ENCODE measurements at regions not wholly inside any gene's neighbourhood (a gene's known extent, or its start where the extent isn't known, plus 50 kb on each side); places are given as distances from the start of the nearest gene placed in this dataset.
"Not testable (repeated sequence)": the region's sequence is repeated elsewhere in the genome, so short reads cannot be mapped to it uniquely, and the experiment has no call there.

DNA sequence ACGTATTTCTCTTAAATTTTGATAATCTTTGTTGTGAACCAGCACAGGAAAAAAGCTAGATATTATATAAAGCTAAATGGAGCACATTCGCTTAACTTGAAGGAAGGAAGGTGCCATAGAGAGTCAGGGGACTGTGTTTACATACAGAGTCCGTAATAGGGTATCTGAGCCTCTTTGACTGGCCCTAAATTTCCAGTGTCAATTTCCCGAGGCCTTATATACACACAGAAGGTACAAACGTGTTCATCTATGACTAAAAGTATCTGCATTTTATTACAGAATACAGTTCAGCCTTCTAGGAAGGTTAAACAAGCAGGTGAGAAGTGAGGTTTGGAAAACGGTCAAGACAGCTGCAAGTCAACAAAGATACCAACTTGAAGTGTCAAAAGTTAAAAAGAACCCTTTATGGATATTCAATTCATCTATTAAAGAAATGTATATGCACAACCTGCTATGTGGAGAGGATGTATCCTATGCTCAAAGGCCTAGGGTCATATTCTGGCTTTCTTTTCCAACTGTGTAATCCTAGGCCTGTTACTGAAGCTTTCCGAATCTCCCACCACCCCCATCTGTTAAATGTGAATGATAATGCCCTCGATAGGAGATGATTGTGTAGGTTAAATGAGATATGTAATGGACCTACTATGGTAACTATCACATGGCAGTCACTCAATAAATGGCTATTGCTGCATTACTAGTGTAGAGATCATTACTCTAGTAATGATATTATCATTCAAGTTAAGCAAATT, 263.7 kb upstream of the MAF start:
- no peak for DNase-seq (ENCODE audit: low read depth)

DNA sequence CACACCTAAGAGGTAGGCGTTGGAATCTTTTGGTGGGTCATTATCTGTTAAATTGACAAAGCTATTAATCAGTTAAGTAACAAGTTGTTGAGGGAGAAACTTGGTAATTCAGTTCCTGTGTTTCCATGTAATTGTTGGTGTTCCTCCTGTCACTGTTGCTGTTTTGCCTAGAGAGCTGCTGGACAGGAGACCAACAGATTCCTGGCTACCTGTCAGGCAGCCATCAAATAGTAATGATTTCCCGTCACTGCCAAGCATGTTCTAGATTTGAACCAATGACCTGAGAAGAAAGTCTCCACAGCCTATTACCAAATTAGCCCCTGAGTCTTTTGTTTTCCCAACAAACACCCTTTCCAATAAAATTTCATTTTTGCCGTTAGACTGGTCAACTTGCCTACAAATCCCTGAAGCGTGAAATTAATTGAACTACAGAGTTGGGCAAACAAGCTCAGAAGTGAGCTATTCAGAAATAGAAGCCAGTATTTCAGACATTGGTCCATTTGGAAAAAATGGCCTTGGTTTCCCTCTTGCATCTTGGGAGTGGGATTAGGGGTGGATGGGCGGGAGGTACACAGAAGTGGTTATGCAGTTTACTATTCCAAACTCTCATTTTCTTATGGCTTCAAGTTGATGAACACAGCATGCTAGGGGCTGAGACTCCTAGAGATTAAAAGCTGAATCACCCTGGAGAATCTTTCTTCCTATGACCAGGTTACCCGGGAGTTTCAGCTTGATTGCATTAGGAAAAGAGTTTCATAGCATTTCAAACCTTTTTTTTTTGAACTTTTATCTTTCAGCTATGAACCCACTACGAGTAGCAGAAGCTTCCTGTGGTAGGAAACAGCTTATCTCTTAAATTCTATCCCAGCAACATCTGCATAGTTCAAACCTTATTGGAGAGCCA, 262.8 kb upstream of the MAF start:
- DNase-seq (ENCODE audit: low read depth) = no peak

DNA sequence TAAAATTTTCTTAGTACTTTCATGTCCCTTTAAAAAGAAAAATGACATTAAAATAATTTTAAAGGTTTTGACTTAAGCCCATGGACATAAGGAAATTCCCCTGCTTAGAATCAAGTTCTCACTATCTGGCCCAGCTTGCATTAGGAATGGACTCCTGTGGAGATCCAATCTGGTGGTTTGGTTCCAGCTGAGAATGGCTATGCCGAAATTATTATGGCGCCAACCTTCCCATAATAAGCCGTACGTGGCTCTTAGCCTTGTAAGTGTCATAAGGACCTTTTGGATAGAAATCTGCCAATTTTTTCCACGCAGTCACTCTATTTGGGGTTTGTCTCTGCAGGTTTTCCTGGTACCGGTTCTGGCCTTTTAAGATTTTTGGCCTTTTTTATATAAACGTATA, 262.1 kb upstream of the MAF start:
- no peak for DNase-seq (ENCODE audit: low read depth)

DNA sequence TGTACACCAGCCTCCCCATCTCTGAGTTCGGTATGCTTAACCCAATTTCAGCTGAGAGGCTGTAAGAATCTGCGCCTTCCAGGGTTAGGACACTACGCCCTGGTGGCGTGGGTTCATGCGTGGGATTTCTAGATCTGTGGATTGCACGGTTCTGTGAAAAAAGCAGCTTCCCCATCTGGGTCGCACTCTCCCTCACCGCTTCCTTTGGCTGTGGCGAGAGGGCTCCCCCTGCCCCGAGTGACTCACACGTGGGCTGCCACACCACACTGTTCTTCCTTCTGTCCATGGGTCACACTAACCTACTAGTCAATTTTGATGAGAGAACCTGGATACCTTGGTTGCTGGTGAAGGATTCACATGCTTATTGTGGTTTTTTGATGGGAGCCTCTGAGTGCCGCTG, 256.0 kb upstream of the MAF start:
- DNase-seq (ENCODE audit: low read depth) = no peak

DNA sequence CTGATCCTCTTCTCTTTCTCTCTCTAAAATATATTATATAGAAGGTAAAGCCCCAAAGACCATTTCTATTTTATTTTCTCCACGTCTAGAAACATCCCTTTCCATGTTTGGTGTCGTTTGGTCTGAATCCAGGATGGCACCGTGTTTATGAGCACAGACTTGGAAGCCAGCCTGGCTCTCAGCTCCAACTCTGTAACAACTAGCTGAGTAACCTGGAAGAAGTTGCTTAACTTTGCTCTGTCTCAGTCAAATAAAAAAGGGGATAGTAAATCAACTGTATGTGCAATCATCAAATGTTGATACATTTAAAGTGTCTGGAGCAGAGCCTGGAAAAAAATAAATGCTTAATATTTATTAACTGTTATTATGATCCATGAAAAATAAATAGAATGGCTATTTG, 249.8 kb upstream of the MAF start:
- no peak for DNase-seq (ENCODE audit: low read depth)

DNA sequence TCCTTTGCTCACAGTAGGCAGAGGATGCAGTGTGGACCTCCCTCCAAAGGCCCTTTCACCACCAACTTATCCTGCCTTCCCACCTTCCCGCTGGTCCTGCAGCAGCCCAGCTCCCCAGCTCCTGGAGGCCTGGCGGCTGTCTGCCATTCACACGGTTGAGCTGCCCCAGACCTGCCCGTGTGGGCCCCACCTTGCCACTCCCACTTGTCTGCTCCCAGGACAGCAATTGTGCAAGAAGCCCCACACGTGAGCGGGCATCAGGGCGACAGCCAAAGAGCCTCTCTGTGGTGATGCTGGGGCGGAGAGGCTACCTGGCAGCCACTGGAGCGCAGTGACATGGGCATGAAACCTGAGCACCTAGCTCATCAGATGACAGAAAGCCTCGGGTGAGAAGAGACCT, 248.6 kb upstream of the MAF start:
- DNase-seq (ENCODE audit: low read depth) = no peak

DNA sequence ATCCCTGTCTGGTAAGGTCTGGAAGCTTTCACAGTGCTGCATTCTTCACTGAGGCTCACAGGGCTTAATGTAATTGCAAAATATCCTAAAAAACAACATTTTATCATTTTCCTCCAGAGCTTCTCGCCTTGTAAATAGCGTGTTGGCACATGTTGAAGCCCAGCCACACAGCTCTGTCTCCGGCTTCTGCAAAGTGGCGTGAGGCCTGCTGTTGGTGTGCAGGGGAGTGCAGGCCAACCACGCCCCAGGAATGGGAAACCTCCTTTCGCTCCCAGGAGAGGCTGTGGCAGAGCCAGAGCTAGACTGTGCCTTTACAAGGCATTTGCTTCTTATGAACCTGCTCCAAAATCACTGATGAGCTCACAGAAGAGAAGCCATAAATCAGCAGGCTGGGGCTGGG, 248.2 kb upstream of the MAF start:
- DNase-seq (ENCODE audit: low read depth) = no peak

DNA sequence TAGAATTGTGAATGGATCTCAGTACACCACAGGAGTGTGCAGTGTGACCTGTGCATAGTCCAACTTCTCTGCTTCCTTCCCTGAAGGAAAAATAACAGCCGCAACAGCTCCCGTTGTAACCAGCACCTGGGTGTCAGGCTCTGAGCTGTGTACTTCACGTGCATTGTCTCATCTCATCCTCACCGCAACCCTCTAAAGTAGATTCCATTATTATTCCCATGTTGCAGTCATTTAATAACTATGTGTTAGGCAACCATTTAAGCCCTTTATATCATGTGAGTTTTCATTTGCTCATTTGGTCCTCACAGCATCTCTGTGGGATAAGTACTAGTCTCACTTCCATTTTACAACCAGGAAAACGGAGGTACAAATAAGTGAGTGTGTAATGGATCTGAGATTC, 247.0 kb upstream of the MAF start:
- no peak for DNase-seq (ENCODE audit: low read depth)

DNA sequence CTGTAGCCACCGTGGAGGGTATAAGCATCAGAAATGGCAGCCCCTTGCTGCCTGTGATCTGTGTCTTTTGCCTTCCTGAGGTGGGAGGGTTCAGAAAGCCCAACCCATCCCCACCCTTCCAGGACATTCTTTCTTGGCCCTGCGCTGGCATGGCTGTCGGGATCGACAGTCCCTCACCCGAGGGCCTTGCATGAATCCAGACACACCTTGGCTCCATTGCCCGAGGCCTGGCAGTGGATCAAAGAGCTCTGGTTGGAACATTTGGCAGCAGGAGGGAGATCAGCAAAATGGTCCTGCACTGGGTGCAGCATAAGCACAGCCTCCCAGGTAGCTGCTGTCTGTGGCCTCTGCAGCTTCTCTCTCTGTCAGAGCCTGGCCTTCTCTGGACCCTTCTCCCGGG, 246.6 kb upstream of the MAF start:
- DNase-seq (ENCODE audit: low read depth) = no peak

DNA sequence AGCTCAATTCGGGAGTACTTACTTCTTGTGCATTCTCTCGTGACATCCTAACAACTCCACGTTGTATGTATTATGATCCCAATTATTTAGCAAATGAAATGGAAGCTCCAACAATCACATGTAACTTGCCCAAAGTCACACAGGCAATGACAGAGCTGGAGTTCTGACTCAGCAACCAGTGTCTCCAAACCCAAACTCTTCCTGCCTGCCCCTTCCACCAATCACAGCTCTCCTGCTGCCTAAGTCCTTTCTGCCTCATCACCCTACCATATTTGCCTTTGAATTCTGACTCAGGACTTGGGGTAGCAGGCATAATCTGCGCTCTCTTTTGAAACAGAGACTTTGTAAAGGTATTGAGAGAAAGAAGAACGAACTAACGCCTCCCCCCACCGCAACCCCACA, 245.2 kb upstream of the MAF start:
- no peak for DNase-seq (ENCODE audit: low read depth)

DNA sequence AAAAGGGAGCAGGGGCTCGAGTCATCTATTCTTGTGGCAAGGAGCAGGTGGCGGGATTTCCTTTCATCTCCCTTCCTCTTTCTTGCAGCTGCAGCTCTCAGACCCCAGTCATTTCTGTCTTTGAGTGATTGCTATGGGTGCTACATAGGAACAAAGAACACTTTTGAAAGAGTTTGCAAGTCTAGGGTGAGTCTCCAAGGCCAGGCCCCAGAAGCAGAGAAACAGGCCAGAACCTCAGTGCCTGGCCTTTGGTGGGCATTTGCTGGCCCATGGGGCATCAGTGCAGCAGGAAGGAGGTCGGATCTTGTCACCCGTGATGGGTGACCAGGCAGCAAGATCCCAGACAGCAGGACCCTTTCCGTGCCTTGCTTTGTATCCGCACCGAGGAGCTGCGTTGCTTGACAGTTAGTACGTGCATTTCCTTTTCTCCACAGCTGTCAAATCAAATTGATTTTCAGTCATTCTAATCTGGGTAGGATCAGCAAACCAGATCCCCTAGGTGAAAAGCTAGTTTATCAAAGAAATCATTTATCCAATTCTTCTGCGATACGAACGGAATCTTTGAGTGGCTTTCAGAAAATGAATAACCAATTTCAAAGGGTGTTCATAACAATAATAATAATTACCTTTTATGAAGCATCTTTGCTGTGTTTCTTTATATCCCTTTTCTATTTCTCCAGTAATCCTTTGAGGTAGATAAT, 244.6 kb upstream of the MAF start:
- DNase-seq (ENCODE audit: low read depth) = no peak

DNA sequence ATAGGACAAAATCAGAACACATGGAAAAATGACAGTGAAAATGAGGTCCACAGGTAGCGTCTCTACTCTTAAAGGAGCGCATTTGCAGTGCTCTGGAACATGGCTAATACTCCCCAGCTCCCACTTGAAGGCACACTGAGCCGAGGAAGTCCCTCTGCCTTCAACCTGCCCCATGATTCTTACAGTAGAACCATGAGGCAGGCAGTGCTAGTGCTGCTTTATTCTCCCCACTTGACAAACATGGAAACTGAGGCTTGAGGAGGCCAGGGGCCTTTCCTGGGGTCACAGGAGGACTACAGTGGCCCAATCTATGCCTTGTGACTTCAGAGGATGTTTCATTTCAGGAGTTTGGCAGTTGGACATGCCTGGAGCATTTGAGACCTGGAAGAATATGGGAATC, 244.1 kb upstream of the MAF start:
- DNase-seq (ENCODE audit: low read depth) = no peak

DNA sequence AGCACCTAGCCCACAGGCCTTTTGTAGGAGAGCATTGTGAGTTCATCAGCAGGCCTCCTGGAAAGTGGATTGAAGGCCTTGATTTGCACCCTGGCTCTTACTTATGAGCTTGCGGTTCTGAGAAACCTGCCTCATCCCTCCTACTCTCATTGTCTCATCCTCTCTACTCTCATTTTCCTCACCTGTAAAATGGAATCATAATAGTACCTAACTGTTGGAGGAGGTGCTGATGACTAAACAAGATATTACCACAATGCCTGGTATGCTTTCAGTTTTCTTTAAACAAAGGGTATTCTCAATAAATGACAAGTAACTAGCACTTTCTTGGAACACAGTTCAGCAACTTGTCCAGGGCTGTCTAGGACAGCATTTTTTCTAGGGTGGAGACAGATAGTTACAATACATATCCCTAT, 243.1 kb upstream of the MAF start:
- DNase-seq (ENCODE audit: low read depth) = no peak

DNA sequence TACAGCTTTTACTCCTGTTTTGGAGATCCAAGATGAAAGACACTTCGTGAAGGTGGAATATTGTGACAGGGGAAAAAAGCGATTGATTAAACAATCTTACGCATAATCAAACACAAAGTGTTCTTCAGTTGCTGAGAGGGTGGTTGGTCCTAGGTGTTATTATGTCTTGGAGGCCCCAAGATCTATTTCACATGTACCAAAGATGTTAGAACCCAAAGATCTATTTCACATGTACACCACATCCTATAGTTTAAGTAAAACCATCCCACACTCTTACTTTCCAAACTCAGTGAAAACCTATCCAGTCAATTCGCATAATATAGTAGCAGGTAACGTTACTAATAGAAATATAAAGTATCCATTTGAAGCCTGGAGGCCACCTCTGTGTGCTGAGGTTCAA, 242.6 kb upstream of the MAF start:
- DNase-seq (ENCODE audit: low read depth) = no peak

DNA sequence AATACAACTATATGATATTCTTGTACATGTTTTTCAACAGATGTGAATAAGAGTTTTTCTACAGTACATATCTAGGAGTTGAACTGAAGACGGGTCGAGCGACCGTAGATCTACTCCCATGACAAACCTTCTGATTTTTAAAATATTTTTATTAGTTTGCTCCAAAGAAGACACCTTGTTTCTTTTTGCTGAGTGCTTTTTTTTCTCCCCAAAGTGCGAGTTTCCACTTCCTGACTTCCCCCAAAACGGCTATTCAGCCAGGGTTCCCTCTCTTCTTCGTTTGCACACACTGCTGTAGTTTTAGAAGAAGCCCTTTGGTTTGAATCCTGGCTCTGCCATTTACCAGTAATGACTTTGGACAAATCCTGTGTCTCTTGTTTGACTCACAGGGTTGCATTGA, 241.7 kb upstream of the MAF start:
- no peak for DNase-seq (ENCODE audit: low read depth)

DNA sequence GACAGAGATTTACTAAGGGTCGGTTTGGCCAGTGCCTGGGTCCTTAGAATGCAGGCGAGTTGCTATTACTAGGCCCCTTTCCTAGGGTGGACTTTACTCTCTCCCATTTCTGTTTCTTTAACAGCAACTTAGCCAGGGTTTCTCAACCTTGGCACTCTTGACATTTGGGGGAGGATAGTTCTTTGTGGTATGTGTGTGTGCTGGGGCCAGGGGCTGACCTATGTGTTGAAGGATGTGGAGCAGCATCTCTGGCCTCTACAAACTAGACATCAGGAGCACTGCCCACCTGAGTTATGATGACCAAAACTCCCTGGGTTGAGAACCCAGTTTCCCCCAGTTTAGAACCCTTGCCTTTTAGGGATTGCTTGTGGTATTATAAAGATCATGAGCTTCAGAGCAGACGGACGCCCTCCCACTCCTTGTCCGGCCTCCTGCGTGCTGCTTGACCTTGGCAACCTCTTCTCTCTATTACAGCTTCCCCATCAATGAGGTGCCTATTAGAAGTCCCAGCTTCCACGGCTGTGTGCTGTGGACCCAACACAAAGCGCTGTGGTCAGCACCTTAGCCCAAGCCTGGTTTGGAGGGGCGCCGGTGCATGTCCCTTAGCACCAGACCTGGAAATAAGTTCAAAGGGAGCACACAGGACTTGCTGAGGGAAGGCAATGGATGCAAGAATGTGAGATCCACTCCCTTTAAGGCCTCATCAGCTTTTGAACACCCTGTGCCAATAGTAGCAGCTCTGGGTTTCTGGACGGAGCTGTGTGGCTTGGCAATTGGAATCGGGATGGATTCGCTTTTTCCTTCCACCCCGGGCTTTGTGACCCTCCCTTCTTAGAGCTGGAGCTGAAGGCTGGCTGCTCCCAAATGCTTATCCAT, 239.2 kb upstream of the MAF start:
- DNase-seq (ENCODE audit: low read depth) = no peak

DNA sequence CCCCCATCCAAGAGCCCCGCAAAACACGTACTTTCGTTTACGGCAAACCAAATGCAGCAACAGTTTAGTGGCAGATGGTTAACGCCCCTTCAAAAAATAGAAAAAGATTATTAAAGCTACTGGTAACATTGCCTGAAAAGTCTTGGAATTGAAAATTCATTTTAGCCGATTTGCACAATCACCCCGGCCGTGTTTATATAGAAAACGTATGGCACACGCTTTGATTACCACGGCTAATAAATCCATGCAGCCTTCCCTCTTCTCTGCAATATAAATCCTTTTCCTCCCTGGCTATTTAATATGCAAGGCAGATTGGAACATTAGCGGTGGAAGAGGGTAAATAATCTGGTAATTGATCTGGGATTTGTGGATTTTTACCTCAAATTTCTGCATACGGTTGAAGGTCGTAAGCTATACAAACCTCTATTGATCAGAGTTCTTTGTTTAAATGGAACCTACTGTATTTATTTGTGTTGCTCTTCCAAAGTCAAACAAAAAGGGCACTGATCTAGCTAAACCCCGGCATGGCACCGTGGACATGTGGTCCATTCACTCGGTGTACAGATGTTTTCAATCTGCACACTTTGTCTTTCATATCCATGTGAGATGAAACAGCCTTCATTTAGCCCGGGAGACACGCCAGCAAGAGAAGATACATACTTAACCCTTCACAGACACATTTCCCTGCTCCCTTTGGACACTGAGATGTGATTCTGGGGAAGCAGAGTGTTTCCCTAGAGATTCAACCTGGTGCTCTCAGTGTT, 238.1 kb upstream of the MAF start:
- DNase-seq (ENCODE audit: low read depth) = no peak

DNA sequence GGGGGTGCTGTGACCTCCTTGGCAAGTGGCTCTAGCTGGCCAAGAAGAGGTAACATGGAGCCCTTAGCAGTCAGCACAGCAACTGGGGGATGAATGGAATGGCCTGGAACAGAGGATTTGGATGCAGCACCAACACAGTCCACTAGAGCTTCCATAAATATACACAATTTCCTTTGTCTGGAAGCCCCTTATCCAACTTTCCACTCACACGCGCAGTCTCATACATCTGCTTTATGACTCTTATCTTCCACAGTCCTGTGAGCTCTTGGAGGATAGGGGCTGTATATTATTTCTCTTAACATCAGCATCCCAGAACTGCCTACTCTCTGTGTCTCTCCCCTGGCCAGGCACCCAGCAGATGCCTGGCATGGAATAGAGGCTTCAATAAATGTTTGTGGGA, 235.6 kb upstream of the MAF start:
- no peak for DNase-seq (ENCODE audit: low read depth)

DNA sequence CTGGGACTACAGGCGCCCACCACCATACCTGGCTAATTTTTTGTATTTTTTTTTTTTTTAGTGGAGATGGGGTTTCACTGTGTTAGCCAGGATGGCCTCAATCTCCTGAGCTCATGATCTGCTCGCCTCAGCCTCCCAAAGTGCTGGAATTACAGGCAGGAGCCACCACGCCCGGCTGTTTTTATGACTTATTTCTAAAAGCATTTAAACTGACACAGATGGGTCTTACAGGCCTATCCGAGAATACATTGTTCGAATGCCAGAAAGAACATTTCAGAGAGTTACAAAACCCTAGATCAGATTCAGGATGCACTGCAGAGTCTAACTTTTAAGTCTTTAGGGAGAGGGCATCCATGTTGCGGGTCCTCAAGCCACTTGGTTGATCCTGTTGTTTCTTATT, 234.7 kb upstream of the MAF start:
- DNase-seq (ENCODE audit: low read depth) = no peak

DNA sequence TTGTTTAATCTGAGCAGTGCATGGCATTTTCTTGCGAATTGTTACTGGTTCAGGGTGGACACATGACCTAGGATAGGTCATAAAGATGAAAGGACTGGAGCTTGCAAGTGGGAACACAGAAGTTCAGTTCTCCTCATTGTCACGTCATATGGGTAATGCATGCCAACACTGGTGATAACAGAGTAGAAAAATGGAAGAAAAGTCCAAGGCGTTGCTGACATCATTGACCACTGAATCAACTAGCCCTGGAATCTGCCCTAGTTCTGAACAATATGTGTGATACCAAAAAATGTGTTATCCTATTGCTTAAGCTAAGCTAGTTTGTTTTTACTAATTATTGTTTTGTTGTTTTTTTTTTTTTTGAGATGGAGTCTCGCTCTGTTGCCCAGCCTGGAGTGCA, 234.2 kb upstream of the MAF start:
- DNase-seq (ENCODE audit: low read depth) = no peak

DNA sequence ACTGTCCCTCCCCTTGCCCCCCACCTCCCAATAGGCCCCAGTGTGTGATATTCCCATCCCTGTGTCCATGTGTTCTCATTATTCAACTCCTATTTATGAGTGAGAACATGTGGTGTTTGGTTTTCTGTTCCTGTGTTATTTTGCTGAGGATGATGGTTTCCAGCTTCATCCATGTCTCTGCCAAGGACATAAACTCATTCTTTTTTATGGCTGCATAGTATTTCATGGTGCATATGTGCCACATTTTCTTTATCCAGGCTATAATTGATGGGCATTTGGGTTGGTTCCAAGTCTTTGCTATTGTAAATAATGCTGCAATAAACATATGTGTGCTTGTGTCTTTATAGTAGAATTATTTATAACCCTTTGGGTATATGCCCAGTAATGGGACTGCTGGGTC, 233.5 kb upstream of the MAF start:
- DNase-seq (ENCODE audit: low read depth) = not testable (repeated sequence)

Measured in stimulated activated CD8-positive, alpha-beta memory T cell treated with anti-CD3 and anti-CD28 coated beads, Interleukin-15, amount 100 ng/mL, for 24 hours (primary cell).